Nephron (organoid): ENCODE measurements at regions not wholly inside any gene's neighbourhood (a gene's known extent, or its start where the extent isn't known, plus 50 kb on each side); places are given as distances from the start of the nearest gene placed in this dataset.

Source experiments
- H3K27ac Mint-ChIP-seq, 3 experiments: 2 replicates each; pipeline ENCODE4 v1.8.0; 2020; ENCODE audit warnings: mixed read lengths in 3 of 3, mild to moderate bottlenecking in 2 of 3, moderate library complexity in 1 of 3
- H3K27me3 Mint-ChIP-seq: 2 replicates; pipeline ENCODE4 v1.8.0; 2021; ENCODE audit warnings: low read depth, mild to moderate bottlenecking, moderate library complexity, mixed read lengths
- H3K36me3 Mint-ChIP-seq: 2 replicates; pipeline ENCODE4 v1.8.0; 2020; ENCODE audit warnings: low read depth, mixed read lengths
- H3K4me1 Mint-ChIP-seq: 2 replicates; pipeline ENCODE4 v1.8.0; 2020; ENCODE audit warnings: mixed read lengths
- H3K4me3 Mint-ChIP-seq, 3 experiments: 2 replicates each; pipeline ENCODE4 v1.8.0; 2020; ENCODE audit warnings: mild to moderate bottlenecking in 3 of 3, mixed read lengths in 3 of 3, moderate library complexity in 2 of 3
- H3K9me3 Mint-ChIP-seq: 2 replicates; pipeline ENCODE4 v1.8.0; 2020; ENCODE audit warnings: mixed read lengths
- TF ChIP-seq, protein P1 (sequence below), 3 experiments: fragments of 200-600 bp; sonication (generic); IDR thresholded peaks; one replicate each; pipeline ENCODE4 v1.5.0; 2021; ENCODE audit warnings: antibody characterized with exemption in 3 of 3; ENCODE audit not compliant: unreplicated experiment in 3 of 3

DNA sequence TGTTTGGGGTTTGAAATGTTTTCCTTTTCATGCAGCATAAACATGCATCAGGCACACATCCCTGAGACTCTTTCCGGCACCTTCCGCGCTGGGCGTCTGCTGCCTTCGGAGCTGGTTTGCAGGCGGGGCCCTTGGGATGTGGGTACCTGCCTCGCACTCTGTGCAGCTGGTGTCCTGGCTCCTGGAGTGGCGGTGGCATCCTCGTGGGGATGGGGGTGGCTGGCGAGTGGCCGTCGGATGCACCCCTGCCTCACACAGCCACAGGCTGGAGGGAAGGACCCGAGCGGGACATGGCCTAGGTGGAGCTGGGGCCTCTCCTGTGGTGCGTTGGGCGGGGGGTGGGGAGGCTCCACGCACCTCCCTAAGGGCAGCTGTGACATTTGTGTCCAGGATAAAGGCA lies 68.5 kb upstream of the ADGRA1 start:
- peak overlapping the region in 2 of 3 experiments; percentile 61 to 75 for H3K27ac Mint-ChIP-seq
- peaks cover 16% of the 10 kb centered on the region for H3K4me1 Mint-ChIP-seq
- no peaks in the 10 kb centered on the region for H3K36me3 Mint-ChIP-seq

DNA sequence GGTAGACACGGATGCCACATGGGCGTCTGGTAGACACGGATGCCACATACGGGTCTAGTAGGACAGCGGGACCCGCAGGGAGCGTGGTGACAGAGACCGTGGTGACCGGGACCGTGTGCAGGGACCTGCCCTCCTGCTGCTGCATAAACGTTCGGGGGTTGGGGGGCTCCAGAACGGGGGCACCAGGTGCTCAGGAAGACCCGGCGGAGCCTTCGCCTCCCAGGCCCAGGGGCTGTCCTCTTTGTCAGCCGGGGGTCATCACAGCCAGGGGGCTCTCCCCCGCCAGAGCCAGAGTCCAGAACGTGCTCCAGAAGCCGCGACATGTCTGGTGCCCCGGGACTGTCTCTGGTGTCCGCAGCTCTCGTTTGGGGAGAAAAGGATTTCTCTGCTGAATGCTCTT lies 69.2 kb upstream of the ADGRA1 start:
- Mint-ChIP-seq H3K27ac (peak overlapping the region in 1 of 3 experiments; percentile 61), H3K36me3 (no peaks in the 10 kb centered on the region), H3K4me1 (peaks cover 14% of the 10 kb centered on the region), H3K4me3 (no peak overlapping the region), H3K27me3 (peaks cover 8% of the 10 kb centered on the region), H3K9me3 (no peaks in the 10 kb centered on the region)
- TF ChIP-seq, protein P1, sequence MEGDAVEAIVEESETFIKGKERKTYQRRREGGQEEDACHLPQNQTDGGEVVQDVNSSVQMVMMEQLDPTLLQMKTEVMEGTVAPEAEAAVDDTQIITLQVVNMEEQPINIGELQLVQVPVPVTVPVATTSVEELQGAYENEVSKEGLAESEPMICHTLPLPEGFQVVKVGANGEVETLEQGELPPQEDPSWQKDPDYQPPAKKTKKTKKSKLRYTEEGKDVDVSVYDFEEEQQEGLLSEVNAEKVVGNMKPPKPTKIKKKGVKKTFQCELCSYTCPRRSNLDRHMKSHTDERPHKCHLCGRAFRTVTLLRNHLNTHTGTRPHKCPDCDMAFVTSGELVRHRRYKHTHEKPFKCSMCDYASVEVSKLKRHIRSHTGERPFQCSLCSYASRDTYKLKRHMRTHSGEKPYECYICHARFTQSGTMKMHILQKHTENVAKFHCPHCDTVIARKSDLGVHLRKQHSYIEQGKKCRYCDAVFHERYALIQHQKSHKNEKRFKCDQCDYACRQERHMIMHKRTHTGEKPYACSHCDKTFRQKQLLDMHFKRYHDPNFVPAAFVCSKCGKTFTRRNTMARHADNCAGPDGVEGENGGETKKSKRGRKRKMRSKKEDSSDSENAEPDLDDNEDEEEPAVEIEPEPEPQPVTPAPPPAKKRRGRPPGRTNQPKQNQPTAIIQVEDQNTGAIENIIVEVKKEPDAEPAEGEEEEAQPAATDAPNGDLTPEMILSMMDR (IDR thresholded peaks at IDR 0.05; ENCODE audit: unreplicated experiment in 3 of 3) = no peak

More for the DNA sequence above, 68.5 kb upstream of the ADGRA1 start:
- H3K4me3 Mint-ChIP-seq = no peak overlapping the region
- H3K27me3 Mint-ChIP-seq = peaks cover 12% of the 10 kb centered on the region
- H3K9me3 Mint-ChIP-seq = no peaks in the 10 kb centered on the region
- TF ChIP-seq, protein P1 (IDR thresholded peaks at IDR 0.05; ENCODE audit: unreplicated experiment in 3 of 3) = no peak

DNA sequence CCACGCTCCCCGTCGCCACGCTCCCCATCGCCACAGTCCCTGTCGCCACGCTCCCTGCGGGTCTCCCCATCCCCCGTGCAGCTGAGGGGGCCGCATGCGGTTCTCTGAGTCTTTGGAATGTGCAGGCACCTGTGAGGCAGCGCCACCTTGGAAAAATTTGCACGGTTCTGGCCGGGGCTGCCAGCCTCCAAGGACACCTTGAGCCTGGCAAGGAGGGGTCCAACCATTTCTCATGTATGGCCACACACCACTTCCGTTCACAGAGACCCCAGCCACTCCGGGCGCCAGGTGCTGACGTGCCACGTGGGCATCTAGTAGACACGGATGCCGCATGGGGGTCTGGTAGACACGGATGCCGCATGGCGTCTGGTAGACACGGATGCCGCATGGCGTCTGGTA lies 70.5 kb upstream of the ADGRA1 start:
- Mint-ChIP-seq H3K27ac (no peak overlapping the region), H3K27me3 (no peaks in the 10 kb centered on the region), H3K4me1 (peaks cover 4% of the 10 kb centered on the region), H3K36me3 (no peaks in the 10 kb centered on the region), H3K9me3 (no peaks in the 10 kb centered on the region), H3K4me3 (no peak overlapping the region)
- TF ChIP-seq, protein P1 (IDR thresholded peaks at IDR 0.05; ENCODE audit: unreplicated experiment in 3 of 3) = no peak

DNA sequence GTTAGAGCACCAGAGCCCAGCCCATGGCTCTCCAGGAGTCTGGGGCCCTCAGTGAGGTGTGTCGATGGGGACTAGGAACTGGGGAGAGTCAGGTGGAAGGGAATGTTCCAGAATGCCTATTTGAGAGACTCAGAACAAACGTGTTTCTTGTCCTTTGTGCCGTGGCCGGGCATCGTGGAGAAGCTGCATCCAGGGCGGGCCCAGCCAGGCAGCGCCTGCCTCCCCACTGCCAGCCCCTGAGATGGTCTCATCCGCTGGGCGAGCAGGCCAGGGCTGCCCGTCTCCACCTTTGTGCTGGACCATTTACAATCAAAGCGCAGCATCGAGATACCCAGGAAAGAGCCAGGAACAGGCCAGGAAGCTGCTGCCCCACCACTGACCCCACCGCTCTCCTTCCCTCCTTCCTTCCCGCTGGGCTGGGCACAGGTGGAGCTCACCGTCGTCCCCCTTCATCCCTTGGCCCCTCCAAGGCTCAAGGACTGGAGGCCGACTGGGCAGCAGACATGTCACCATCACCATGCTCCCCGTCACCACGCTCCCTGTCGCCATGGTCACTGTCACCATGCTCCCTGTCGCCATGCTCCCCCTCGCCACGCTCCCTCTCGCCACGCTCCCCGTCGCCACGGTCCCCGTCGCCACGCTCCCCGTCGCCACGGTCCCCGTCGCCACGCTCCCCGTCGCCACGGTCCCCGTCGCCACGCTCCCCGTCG lies 71.1 kb upstream of the ADGRA1 start:
- no peaks in the 10 kb centered on the region for H3K9me3 Mint-ChIP-seq
- H3K4me1 Mint-ChIP-seq = peaks cover 4% of the 10 kb centered on the region
- no peak overlapping the region for H3K4me3 Mint-ChIP-seq

DNA sequence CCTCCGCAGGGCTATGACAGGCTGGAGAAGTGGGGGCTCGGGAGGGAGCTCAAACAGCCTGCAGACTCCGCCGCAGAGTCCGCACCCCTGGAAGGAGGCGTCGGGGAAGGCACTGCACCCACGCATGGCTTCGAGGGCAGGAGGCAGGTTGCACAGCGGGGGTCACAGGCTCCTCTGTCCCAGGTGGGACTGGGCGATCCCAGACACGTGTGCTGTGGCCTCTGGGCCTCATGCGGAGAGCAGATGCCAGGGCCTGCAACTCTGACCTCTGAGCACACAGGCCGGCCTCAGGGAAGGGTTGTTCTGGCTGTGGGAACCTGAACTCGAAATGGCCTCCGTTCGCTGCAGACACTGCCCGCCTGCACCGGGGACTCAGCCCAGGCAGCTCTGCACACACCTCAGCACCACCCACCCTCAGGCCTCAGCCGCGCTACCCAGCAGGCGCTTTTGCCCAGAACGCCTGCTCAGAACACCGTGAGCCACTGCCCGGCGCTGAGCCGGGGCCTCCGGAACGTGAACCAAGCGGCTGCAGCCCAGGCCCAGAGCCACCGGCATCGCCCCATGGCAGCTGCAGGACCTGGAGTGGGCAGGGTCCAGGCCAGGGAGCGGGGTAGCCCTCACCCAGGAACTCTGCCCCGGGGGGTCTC lies 71.8 kb upstream of the ADGRA1 start:
- Mint-ChIP-seq H3K27ac (no peak overlapping the region), H3K36me3 (no peaks in the 10 kb centered on the region), H3K4me3 (no peak overlapping the region), H3K27me3 (no peaks in the 10 kb centered on the region), H3K4me1 (peaks cover 4% of the 10 kb centered on the region), H3K9me3 (no peaks in the 10 kb centered on the region)
- TF ChIP-seq, protein P1 (IDR thresholded peaks at IDR 0.05; ENCODE audit: unreplicated experiment in 3 of 3) = no peak

More for the DNA sequence above, 71.1 kb upstream of the ADGRA1 start:
- Mint-ChIP-seq H3K27me3 (no peaks in the 10 kb centered on the region), H3K36me3 (no peaks in the 10 kb centered on the region), H3K27ac (no peak overlapping the region)
- TF ChIP-seq, protein P1 (IDR thresholded peaks at IDR 0.05; ENCODE audit: unreplicated experiment in 3 of 3) = no peak
